SKM-1 treated with dmso at 0.1 percent for 144 hours (cell line): ENCODE measurements at regions not wholly inside any gene's neighbourhood (a gene's known extent, or its start where the extent isn't known, plus 50 kb on each side); places are given as distances from the start of the nearest gene placed in this dataset.
"Not testable (repeated sequence)": the region's sequence is repeated elsewhere in the genome, so short reads cannot be mapped to it uniquely, and the experiment has no call there.

Experiments
- DNase-seq: peaks from one replicate; lab custom pipeline; 2025; ENCODE audit not compliant: unreplicated experiment; lab: John Stamatoyannopoulos, UW

DNA sequence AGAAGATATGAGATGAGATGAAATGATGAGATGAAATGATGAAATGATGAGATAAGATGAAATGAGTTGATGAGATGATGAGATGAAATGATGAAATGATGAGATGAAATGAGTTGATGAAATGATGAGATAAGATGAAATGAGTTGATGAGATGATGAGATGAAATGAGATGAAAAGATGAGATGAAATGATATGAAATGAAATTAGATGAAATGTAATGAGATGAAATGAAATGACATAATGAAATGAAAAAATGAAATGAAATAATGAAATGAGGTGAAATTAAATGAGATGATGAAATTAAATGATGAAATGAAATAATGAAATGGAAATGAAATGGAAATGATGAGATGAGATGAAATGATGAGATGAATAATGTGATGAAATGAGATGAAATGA is 231.6 kb downstream of the GOLGA6L6 start:
- not testable (repeated sequence) for DNase-seq

DNA sequence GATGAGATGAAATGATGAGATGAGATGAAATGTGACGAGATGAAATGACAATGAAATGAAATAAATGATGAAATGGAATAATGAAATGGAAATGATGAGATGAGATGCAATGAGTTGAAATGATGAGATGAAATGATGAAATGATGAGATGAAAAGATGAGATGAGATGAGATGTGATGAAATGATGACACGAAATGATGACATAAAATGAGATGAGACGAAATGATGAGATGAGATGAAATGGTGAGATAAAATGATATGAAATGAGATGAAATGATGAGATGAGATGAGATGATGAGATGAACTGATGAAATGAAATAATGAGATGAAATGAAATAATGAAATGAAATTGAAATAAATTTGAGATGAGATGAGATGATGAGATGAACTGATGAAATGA is 232.2 kb downstream of the GOLGA6L6 start:
- DNase-seq: not testable (repeated sequence)

DNA sequence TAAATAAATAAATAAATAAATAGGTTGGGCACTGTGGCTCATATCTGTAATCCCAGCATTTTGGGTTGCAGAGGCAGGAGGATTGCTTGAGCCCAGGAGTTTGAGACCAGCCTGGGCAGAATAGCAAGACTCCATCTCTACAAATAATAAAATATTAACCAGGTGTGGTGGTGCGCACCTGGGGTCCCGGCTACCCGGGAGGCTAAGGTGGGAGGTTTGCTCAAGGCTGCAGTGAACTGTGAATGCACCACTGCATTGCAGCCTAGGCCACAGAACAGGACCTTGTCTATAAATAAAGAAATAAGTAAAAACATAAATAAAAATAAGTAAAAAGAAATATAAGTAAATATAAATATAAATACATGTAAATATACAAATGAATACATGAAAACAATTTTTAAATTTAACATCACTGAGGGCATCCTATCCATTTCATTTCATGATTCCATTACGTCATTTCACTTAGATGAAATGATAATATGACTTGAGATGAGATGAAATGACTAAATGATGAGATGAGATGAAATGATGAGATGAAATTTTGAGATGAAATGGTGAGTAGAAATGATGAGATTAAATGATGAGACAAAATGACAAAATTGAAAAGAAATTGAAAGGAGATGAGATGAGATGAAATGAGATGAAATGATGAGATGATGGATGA is 233.4 kb downstream of the GOLGA6L6 start:
- DNase-seq: not testable (repeated sequence)

- not testable (repeated sequence) for DNase-seq
These were observed 234.5 kb downstream of the GOLGA6L6 start for GRCh38 chr15:20307137-20307536.

- DNase-seq: not testable (repeated sequence)
These were observed 235.0 kb downstream of the GOLGA6L6 start for GRCh38 chr15:20306497-20307106.

GRCh38 chr15:20305912-20306311 is 235.7 kb downstream of the GOLGA6L6 start:
- DNase-seq: not testable (repeated sequence)

- DNase-seq: not testable (repeated sequence)
These were observed 236.6 kb downstream of the GOLGA6L6 start for GRCh38 chr15:20305015-20305465.

GRCh38 chr15:20304282-20305014 is 237.2 kb downstream of the GOLGA6L6 start:
- DNase-seq: not testable (repeated sequence)

DNA sequence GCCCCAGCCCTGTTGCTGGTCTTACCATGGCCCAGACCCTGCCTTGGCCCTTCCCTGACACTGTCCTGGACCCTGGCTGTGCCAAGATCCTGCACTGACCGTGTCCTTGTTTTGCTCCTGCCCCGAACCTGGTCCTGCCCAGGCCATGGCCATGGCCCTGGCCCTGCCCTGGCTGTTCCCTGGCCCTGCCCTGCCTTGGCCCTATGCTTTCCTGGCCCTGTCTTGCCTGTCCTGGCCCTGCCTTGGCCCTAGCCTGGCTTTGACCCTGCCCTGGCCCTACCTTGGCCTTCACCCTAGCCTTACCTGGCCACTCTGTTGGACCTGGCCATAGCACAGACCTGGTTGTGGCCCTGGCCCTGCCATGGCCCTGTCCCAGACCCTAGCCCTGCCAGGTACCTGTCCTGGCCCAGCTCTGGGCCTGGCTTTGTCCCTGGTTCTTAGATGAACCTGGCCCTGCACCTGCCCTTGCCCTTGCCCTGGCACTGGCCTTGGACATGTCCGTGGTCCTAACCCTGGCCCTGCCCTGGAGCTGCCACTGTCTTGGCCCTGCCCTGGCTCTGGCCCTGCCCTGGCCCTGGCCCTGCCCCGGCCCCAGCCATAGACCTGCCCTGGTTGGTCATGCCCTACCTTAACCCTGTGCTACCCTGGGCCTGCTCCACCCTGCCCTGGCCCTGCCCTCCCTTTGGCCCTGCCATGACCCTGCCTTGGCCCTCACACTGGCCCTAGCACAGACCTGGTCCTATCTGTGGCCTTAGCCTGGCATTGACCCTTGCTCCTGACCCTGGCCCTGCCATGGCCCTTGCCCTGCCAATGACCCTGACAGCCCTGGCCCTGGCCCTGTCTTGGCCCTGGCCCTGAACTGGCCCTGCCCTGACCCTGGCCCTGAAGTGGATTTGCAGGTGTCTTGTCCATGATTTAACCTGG is 238.1 kb downstream of the GOLGA6L6 start:
- not testable (repeated sequence) for DNase-seq

DNA sequence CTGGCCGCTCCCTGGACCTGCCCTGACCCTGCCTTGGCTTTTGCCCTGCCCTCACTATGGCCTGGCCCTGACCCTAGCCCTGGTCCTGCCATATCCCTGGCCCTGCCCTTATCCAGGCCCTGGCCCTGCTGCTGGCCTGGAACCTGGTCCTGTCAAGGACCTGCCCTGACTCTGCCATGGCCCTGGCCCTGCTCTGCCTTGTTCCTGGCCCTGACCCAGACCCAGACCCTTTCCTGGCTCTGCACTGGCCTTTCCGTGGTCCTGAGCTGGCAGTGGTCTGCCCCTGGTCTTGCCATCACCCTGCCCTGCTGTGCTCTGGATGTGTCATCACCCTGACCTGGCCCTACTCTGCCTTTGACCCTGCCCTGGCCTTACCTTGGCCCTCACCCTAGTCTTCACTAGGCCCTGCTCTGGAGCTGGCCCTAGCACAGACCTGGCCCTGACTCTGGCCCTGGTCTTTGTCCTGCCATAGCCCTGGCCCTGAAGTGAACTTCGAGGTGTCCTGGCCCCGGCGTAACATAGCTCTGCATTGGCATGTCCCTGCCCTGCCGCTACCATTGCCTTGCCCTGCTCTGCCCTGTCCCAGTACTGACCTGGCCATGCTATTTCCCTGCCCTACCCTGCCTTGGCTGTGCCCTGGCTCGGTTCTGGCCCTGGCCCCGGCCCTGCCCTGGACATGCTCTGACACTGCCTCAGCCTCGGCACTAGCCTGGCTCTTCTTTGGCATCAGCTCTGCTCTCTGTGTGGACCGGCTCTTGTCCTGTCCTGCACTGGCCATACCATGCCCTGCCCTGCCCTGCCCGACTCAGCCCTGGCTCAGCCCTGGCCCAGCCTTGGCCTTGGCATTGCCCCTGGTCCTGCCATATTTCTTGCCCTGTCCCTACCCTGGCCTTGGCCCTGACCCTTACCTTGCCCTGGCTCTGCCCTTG is 239.2 kb downstream of the GOLGA6L6 start:
- DNase-seq: not testable (repeated sequence)

DNA sequence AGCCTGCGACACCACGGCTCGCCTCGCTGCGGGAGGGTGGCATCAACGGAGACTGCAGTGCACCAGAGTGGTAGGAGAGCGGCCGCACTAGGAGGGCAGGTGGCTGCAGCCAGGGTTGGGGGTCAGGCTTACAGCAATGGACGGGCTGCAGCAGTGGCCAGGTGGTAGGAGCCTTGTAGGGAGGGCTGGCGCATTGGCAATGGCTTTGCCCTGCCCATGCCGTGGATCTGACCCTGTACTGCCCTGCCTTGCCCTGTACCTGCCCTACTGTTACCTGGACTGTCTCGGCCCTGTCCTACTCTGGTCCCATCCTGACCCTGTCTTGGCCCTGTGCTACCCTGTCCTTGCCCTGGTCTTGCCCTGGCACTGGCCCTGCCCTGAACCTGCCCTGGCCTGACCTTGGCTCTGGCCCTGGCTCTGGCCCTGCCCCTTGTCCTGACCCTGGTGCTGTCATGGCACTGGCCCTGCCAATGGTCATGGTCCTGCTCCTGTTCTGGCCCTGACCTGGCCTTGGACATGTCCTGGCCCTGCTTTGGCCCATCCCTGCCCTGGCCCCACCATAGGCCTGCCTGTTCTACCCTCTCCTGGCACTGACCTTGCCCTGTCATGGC is 240.0 kb downstream of the GOLGA6L6 start:
- DNase-seq: not testable (repeated sequence)

- not testable (repeated sequence) for DNase-seq
These were observed 240.6 kb downstream of the GOLGA6L6 start for GRCh38 chr15:20301041-20301390.

DNA sequence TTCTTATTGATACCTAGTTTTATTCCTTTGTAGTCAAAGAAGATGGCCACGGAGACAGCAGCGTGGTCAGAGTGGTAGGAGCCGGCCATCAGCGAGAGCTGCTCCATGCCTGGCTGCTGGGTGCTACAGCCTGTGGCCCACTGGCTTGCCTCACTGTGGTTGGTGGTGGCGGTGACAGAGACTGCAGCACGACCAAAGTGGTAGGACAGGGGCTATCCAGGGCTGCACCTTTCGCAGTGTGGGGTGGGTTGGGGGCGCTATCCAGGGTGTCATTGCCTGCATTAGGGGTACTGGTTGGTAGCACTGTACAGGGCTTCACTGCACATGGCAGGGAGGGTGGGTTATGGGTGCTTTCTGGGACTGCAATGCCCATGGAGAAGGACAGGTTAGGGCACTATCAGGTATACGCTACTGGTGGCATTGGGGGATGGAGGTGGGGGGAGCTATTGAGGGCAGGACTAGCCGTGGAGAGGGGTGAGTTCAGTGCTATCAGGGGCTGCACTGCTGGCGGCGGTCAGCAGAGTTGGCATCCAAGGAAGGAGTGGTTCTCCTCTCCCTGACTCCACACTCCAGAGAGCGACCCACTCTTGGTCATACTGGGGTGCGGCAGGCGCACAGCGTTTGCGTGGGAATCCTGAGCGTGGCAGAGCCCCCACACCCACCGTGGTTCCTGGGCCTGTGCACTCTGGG is 241.1 kb downstream of the GOLGA6L6 start:
- not testable (repeated sequence) for DNase-seq

- not testable (repeated sequence) for DNase-seq
These were observed 243.9 kb downstream of the GOLGA6L6 start for GRCh38 chr15:20297603-20298123.

GRCh38 chr15:20296261-20296660 is 245.3 kb downstream of the GOLGA6L6 start:
- not testable (repeated sequence) for DNase-seq

GRCh38 chr15:20295238-20295811 is 246.3 kb downstream of the GOLGA6L6 start:
- no peak for DNase-seq

- no peak for DNase-seq
These were observed 246.9 kb downstream of the GOLGA6L6 start for GRCh38 chr15:20294651-20295237.
